OCI-LY7 (cell line): ENCODE measurements at regions not wholly inside any gene's neighbourhood (a gene's known extent, or its start where the extent isn't known, plus 50 kb on each side); places are given as distances from the start of the nearest gene placed in this dataset.

ENCODE experiments used
- BruUV-seq: library from RNA; stranded (reverse); fragments of 400-500 nt; replicated peaks from 2 replicates; lab custom pipeline; 2021; lab: Mats Ljungman, UMichigan
- CTCF ChIA-PET: fragments of 300-600 bp; sonication (Branson Sonifier 250); formaldehyde crosslinking; loops from one replicate; lab custom pipeline; 2022; ENCODE audit warnings: antibody characterized with exemption; ENCODE audit not compliant: unreplicated experiment; lab: Charles Lee
- POLR2A ChIA-PET: fragments of 300-600 bp; sonication (Branson Sonifier 250); formaldehyde crosslinking; loops from one replicate; lab custom pipeline; 2022; ENCODE audit warnings: antibody characterized with exemption; lab: Charles Lee
- DNase-seq: peaks from one replicate; pipeline ENCODE4 v3.0.0-alpha.2; 2015; ENCODE audit warnings: low spot score
- H2AFZ ChIP-seq: fragments of 200-600 bp; sonication (generic), shearing (Covaris generic); 2 replicates; pipeline ENCODE4 v1.6.1; 2014; ENCODE audit warnings: mild to moderate bottlenecking, antibody characterized with exemption, low read length, moderate library complexity
- H3K27ac ChIP-seq: fragments of 200-600 bp; sonication (generic); 2 replicates; pipeline ENCODE4 v1.5.1; 2014; ENCODE audit warnings: mixed run types, low read depth, mild to moderate bottlenecking, moderate library complexity, low read length, inconsistent platforms; ENCODE audit not compliant: poor library complexity, severe bottlenecking
- H3K36me3 ChIP-seq: fragments of 200-600 bp; sonication (generic); 2 replicates; pipeline ENCODE4 v1.6.1; 2014; ENCODE audit warnings: mild to moderate bottlenecking, antibody characterized with exemption, low read length, moderate library complexity, mixed read lengths; ENCODE audit not compliant: insufficient read depth
- H3K4me1 ChIP-seq: fragments of 200-600 bp; sonication (generic); 2 replicates; pipeline ENCODE4 v1.5.1; 2014; ENCODE audit warnings: mild to moderate bottlenecking, low read length; ENCODE audit not compliant: insufficient read depth, poor library complexity, severe bottlenecking
- H3K4me2 ChIP-seq: fragments of 200-600 bp; sonication (generic); 2 replicates; pipeline ENCODE4 v1.6.1; 2014; ENCODE audit warnings: mild to moderate bottlenecking, low read length
- H3K4me3 ChIP-seq: fragments of 200-600 bp; sonication (generic); 2 replicates; pipeline ENCODE4 v1.5.1; 2014; ENCODE audit warnings: mild to moderate bottlenecking, low read depth, low read length; ENCODE audit not compliant: poor library complexity, severe bottlenecking
- H3K79me2 ChIP-seq: fragments of 200-600 bp; sonication (generic); 2 replicates; pipeline ENCODE4 v1.6.1; 2016; ENCODE audit warnings: low read depth, mild to moderate bottlenecking, low read length, moderate library complexity, mixed read lengths; ENCODE audit not compliant: insufficient read depth
- H3K9me2 ChIP-seq: fragments of 200-600 bp; sonication (generic); 2 replicates; pipeline ENCODE4 v1.6.1; 2016; ENCODE audit warnings: mild to moderate bottlenecking, low read length, mixed read lengths; ENCODE audit not compliant: insufficient read depth
- H3K9me3 ChIP-seq: fragments of 200-600 bp; sonication (generic); 2 replicates; pipeline ENCODE4 v1.6.1; 2014; ENCODE audit warnings: mild to moderate bottlenecking, mixed run types, low read length, mixed read lengths
- H4K20me1 ChIP-seq: fragments of 200-600 bp; sonication (generic); 2 replicates; pipeline ENCODE4 v1.6.1; 2014; ENCODE audit warnings: mild to moderate bottlenecking, antibody characterized with exemption, low read length, moderate library complexity, mixed read lengths; ENCODE audit not compliant: insufficient read depth
- CTCF ChIP-seq: fragments of 200-600 bp; sonication (generic); conservative IDR thresholded peaks from 2 replicates; pipeline ENCODE4 v1.5.1; 2014; ENCODE audit warnings: mild to moderate bottlenecking, antibody characterized with exemption, low read length, moderate library complexity, mixed read lengths
- EZH2phosphoT487 ChIP-seq: fragments of 200-600 bp; sonication (generic); IDR thresholded peaks from 2 replicates; pipeline ENCODE4 v1.6.1; 2018; ENCODE audit warnings: low read depth, borderline replicate concordance, mild to moderate bottlenecking, mixed run types, antibody characterized with exemption, low read length, moderate library complexity, mixed read lengths
- intact Hi-C: fragments of 100-400 bp; cut with micrococcal nuclease; formaldehyde crosslinking; loops from one replicate; pipeline ENCODE4 v1.10.0; 2022; ENCODE audit not compliant: unreplicated experiment

DNA sequence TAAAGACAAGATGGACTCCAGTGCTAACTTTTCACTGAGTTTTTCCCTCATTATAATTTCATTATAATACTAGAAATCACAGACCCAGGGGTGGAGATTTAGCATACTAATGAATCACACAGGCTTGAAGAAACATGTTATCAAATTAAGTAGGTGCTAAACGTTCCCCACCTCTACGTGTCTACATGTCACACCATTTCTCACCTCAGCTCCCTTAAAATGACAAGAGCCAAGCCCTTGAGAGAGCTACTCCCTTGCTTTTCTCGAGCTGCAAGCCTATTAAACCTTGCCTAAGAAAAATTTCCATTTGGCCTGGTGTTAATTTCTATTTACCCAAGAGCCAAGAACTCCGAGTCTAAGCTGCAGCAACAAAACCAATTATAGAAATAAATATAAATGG, 396.3 kb upstream of the NEGR1 start:
- TF ChIP-seq EZH2phosphoT487: no peak
- TF ChIP-seq CTCF: no peak
- H3K27ac ChIP-seq: no peak overlapping the region
- no peak overlapping the region for H2AFZ ChIP-seq
- H3K9me2 ChIP-seq: no peaks in the 10 kb centered on the region
- ChIA-PET POLR2A (no interaction called here), CTCF (no interaction called here)
- no peaks in the 10 kb centered on the region for H3K79me2 ChIP-seq
- intact Hi-C loops: no loop called here
- H3K36me3 ChIP-seq: no peaks in the 10 kb centered on the region
- no peak overlapping the region for H3K4me2 ChIP-seq
- no peaks in the 10 kb centered on the region for H3K4me1 ChIP-seq
- no peak for DNase-seq
- no TSS peak for BruUV-seq
- H3K9me3 ChIP-seq: no peaks in the 10 kb centered on the region
- no peak overlapping the region for H3K4me3 ChIP-seq
- H4K20me1 ChIP-seq: no peaks in the 10 kb centered on the region

DNA sequence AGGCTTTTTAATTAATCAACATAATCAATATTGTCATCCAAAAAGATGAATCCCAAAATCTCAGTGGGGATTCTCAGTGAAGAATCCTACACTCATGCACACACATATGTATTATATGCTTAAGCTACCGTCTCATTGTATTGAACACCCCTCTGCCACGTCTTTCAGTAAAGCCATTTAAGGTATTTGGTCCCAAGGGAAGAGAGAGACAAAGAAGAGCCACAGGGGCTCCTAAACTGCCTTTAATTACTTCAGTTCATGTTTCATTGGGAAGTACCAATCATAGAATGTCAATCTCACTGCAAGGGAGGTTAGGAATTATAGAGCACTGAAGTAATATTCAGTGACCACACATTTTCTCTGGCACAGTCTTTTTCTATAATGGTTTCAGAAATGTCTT, 388.6 kb upstream of the NEGR1 start:
- H4K20me1 ChIP-seq: no peaks in the 10 kb centered on the region
- no TSS peak for BruUV-seq
- intact Hi-C loops: no loop called here
- H3K27ac ChIP-seq: no peak overlapping the region
- H2AFZ ChIP-seq: no peak overlapping the region
- no peak for TF ChIP-seq CTCF
- no peak for TF ChIP-seq EZH2phosphoT487
- H3K4me1 ChIP-seq: no peaks in the 10 kb centered on the region
- DNase-seq: no peak
- ChIA-PET POLR2A (no interaction called here), CTCF (no interaction called here)
- H3K9me3 ChIP-seq: no peaks in the 10 kb centered on the region
- H3K36me3 ChIP-seq: no peaks in the 10 kb centered on the region
- H3K9me2 ChIP-seq: no peaks in the 10 kb centered on the region
- no peaks in the 10 kb centered on the region for H3K79me2 ChIP-seq
- no peak overlapping the region for H3K4me3 ChIP-seq
- H3K4me2 ChIP-seq: no peak overlapping the region

GRCh38 chr1:72662918-72663317, 380.6 kb upstream of the NEGR1 start:
- Histone ChIP-seq H3K9me3 (no peaks in the 10 kb centered on the region), H2AFZ (no peak overlapping the region), H3K4me3 (no peak overlapping the region), H4K20me1 (no peaks in the 10 kb centered on the region), H3K4me2 (no peak overlapping the region), H3K4me1 (no peaks in the 10 kb centered on the region), H3K27ac (no peak overlapping the region), H3K9me2 (no peaks in the 10 kb centered on the region), H3K79me2 (no peaks in the 10 kb centered on the region), H3K36me3 (no peaks in the 10 kb centered on the region)
- TF ChIP-seq EZH2phosphoT487 (no peak), CTCF (no peak)
- intact Hi-C loops: no loop called here
- ChIA-PET CTCF (no interaction called here), POLR2A (no interaction called here)
- BruUV-seq: no TSS peak
- no peak for DNase-seq
